SKM-1 (cell line): ENCODE measurements at regions not wholly inside any gene's neighbourhood (a gene's known extent, or its start where the extent isn't known, plus 50 kb on each side); places are given as distances from the start of the nearest gene placed in this dataset.

Experiments
- DNase-seq: peaks from one replicate; lab custom pipeline; 2025; ENCODE audit not compliant: unreplicated experiment; lab: John Stamatoyannopoulos, UW

DNA sequence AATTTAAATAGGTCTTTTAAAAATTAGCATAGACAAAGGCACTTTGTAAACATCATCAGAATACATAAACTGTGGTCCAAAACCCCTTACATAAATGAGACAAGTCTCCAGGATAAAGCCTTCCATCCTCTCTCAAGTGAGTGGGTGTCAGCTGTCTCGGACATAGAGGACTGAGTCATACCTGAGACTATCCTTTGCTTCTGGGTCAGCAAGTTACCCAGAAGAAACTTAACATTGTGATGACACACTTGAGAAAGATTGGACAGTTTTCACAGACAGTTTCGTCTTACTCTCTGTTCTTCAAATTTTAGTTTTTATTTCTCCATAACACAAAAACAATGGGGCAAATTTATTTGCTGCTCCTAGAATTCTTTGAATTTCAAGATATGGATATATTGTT lies 838.0 kb downstream of the DHX35 start:
- no peak for DNase-seq

DNA sequence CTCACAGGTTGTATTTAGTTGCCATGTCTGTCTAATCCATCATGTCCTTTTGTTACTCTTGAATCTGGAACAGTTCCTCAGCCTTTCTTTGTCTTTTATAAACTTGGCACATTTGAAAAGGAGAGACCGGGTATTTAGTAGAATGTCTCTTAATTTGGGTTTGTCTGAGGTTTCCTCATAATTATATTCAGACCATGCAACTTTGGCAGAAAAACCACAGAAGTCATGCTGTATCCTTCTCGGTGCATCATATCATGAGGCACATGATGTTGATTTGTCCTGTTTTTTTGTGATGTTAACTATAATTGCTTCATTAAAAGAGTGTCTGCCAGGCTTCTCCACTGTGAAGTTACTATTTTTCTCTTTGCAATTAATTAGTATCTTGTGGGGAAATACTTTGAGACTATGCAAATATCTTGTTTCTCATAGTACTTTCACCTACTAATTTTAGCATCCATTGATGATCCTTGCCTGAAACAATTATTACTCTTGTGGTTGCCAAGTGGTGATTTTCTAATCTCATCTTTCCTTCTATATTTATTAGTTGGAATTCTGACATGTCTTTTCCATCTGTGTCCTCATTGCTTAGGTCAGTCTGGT lies 837.3 kb downstream of the DHX35 start:
- no peak for DNase-seq

DNA sequence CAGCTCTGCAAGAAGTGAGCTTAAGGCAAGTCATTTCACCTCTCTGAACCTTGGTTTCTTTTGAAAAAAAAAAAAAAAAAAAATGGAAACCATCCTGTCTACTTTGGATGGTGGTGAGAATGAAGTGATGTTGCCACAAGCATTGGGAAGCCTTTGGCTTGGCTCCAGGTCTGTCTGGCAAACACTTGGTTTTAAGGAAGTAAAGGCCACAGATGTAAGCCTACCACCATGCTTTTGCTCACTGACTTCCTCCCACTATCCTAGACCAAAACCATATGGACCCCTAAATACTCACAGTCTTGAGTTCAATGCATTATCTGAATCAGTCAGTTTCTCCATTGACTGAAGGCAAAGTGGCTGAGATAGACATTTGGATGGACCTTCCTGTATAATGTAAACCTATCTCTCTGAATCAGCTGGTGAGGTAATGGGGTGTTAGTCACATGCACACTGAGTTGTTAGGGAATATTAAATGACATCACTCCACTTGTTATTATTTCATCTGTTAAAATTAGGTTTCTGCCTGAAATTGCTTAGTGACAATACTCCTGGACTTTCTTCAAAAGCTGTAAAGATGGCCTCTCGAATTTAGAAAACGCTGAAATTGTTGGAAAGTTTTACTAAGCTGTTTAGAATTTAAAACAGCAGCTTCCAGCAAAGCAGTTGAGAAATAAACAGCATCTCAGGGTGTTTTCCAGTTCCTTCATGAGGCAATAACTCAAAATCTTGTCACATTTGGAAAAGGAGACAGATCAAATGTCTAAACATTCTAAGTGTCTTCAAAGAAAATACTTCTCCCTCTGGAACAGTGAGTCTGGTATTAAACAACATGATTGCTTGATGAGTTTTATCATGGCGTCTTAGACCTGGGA lies 833.5 kb downstream of the DHX35 start:
- no peak for DNase-seq

DNA sequence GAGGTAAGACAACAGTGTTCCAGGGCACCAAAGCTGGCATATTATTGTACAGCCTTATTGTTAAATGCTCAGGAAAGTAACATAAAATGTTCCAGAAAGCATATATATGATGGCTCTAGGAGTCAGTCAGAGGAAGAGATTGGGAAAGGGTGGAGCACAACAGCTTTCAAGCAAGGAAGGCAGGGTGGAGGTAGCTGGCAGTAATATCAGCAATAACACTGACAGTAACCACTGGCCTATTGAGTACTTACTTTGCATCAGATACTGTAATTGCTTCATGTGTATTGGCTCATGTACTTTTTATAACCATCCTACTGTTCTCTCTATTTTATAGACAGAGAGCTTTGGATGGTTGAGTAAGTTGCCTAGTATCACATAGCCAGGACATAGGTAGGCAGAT lies 830.2 kb downstream of the DHX35 start:
- DNase-seq = no peak

DNA sequence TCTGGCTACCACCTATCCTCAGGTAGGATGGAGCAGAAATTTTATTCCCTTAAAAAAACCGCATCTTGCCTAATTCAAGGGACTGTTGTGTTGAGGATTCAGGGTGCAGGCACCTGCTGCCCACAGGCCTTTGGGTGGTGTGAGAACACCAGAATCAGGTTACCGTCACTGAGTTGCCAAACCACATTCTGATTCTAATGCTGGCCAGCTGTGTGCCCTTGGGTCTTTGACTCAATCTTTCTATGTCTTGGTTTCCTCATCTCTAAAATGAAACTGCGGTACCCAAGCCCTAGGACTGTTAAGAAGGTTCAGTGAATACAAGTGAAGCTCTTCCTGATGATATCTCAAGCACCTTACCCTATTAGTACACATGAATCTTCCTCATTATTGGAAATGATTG lies 827.3 kb downstream of the DHX35 start:
- DNase-seq = no peak

DNA sequence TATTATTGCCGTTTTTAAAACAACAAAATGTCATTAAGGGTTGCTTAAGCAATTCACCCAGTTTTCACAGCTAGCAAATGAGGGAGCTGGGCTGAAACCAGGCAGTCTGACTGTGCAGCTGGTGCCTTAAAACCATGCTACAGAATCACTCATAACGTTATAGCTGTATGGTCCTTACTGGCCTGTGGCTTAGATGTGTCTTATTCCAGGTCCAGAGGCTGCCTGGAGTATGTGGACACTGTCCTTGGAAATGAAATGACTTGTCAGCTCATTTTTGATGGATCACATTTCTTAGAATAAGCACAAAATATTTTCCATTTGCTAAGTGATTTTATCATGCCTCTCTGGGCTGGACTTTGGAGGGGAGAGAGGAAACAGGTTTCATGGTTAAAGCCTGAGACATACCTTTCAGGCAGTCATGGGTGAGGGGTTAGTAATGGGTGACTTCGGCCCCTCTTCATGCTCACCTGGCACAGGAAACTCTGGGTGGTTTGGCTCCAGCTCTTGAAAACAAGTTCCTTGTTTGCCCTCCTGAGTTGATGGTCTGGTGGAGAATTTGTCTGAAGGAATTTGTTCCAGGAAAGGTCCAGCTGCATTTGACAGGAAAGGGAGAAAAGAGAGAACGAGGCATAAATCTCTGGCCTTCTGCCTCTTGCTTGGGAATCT lies 823.2 kb downstream of the DHX35 start:
- DNase-seq = no peak

DNA sequence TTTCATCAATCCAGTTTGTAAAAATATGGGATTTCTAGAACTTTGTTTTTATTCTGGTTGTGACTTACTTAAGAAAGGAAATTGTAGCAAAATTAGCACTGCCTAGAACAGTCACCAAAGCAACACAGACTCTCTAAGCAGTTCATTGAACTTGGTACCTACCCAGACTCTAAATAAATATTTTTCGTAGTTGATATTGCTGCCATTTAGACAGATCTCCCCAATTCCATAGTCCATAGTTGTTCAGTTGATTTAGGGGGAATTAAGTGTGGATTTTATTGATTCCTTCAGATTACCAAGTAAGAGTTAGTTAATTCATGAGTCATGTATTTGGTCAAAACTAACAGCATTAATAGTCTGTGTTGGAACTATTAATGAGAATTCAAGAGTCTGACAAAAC lies 822.5 kb downstream of the DHX35 start:
- no peak for DNase-seq

DNA sequence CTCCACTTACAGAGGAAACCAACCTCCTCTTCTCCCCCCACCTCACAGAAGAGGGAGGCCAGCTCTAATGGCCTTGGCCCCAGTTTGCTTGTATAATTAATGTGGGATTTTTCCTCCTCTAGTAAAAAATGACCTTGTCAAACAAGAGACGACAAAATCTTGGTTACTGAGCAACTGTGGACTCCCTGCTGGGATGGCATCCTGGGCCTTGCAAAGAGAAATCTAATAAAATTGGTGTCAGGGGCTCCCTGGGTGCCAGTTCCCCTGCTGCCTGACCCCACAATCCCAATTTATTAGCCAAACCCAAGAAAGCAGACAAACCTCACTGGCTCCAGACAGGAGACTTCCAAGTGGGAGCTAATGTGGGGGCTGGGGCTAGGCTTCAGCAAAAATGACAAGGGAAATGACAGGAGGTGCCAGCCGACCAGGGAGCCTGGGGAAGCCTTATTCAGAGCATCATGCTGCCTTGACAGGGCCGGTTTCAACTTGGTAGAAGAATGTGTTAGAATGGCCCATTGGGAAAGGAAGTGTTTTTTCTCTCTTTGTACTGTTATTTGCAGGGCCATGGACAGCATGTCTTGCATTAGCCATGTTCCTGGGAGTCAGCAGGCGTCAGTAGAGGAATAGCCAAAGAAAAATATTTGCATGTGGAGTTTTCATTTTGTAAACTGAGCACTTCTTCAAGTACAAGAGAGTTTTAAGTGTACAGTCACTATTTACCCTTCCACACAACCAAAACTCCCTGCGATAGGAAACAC lies 816.9 kb downstream of the DHX35 start:
- DNase-seq = no peak

DNA sequence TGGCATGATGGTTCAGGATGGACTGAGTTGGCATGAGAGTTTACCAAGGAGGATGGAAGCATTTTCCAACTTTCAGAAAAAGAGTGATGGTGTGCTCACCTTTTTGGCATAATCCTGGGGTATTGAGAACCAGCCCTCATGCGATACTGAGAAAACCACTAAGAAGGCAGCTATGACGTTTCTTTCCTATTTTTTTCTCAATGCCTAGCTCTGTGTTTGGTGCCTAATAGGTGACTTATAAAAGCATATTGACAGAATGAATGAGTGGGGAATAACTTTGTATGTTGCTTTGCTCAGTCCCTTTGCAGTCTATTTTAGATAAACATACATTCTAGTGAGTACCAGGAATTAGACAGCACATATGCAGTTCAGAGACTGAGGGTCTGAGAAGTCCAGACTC lies 816.3 kb downstream of the DHX35 start:
- no peak for DNase-seq

DNA sequence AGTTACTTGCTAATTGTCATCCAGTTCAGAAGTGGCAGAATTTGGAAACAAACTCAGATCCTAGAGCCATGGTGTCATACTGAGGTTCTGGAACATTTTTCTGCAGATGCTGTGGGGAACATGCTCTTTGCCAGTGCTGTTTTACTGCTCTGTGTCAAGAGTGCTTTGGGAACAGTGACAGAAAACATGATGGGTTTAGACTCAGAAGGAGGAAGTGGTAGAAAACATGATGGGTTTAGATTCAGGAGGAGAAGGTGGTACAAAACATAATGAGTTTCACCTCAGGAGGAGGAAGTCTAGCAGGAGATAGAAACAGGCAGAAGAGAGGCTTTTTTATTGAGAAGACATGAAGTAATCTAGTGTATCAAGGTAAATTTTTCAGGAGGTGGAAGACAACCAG lies 815.5 kb downstream of the DHX35 start:
- DNase-seq = no peak

DNA sequence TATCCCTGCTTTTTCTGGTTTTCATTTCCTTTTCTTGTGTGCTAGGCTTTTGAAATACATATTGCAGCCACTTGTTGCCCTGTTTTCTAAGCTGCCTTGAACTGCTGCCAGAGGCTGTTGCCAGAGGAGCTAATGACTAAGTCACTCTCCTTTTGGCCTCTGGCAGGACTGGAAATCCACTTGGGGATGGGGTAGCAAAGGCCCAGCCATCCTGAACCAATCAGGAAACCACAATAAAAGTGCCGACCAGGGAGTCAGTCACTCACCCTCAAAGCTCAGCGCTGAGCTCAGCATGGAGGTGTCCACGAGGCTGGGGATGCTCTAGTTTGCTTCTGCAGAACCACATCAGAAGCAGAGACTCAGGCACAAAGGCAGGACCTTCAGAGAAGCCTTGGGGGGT lies 813.0 kb downstream of the DHX35 start:
- no peak for DNase-seq

DNA sequence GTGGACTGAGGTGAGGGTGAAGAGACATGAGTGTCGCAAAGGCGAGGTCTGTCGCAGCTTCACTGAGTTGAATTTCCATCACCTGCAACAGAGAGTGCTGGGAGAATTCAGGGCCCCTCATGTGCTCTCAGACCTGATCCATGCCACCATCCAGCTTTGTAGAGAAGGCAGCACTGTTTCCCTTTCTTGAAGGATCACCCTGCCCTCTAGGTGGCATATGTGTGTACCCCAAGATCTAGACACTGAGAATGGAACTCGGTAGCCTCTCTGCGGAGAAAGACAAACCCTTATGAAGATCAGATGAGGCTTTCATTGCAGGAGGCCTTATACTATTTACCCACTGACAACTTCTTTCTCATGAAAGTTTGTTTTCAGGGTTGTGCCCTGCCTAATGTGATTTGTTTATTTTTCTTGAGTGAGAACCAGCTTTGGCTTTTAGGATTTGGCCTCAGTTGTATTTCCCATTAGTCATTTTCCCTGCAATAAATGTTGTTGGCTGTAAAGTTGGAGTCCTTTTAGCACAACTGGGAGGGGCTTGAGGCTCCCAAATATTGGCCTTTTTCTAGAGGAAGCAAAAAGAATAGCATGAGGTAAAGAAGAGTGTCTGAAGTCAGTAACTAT lies 811.3 kb downstream of the DHX35 start:
- no peak for DNase-seq

DNA sequence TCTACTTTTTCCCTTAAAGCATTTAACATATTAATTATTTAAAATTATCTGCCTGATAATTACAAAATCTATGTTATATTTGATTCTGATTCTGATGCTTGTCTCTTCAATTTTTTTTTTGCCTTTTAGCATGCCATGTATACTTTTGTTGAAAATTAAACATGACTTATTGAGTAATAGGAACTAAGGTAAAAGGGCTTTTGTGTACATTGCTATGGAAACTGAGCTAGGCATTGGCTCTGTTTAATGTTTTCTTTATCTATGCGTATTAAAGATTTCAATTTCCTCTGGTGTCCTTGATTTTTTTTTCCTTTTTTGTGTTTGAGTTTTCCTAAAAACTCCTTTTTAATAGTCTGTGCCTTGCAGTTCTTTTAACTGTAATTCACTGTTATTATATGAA lies 805.2 kb downstream of the DHX35 start:
- no peak for DNase-seq

DNA sequence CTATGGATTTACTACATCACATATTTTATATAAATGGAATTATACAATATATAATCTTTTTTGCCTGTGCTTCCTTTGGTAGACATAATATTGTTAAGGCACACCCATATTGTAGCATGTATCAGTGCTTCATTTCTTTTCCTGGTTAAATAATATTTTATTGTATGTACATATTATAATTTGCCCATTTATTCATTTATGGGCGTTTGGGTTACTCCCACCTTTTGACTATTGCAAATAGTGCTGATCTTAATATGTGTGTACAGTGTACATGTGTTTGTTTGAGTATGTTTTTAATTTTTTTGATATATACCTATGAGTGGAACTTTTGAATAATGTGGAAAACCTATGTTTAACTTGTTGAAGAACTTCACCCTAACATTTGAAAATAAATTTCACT lies 804.2 kb downstream of the DHX35 start:
- no peak for DNase-seq

DNA sequence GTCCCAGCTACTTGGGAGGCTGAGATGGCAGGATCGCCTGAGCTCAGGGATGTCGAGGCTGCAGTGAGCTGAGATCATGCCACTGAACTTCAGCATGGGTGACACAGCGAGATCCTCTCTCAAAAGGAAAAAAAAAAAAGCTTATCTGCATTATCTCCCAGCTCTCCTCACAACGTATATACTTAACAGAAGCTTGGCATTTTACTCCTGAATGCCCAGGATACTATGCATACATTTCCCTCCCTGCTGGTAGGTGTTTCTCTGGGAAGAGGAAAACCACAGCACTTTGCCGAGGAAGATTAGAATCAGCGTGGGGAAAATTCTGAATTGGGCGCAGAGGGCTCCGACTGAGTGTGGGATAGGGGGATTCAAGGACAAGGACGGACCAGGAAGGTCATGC lies 800.6 kb downstream of the DHX35 start:
- no peak for DNase-seq

DNA sequence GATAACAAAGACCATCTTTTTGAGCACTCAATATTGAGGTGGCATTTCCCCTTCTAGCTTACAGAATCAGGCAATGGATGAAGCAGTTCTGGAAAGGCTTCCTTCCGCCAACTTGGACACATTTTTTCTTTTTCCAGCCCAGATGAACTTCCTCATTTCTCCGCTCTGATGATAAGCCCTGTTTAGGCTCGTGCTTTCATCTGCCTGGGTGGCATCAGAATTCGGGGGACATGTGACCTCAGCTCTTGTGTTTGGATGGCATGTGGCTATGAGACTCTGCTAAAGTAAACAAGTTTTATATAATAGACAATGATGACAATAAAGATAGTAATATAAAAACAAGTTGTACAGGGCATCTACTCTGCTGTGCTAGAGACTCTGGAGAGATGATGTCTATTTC lies 796.7 kb downstream of the DHX35 start:
- no peak for DNase-seq

DNA sequence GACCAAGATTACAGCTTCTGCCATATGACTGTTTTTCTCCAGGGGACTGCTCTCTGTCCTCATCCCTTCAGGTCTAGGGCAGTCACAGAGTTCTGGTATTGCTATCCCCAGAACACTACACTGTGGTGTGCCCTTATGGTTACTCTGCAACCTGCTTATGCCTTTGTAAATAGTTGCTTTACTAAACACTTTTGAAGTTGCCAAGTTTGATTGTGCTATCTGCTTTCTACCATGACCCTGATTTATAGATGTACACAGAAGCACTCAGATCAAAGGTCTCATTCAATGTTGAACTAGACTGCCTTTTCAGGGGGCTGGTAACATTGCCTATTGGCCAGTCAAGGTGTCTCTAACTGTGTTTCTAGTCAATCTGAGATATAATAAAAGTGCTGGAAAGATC lies 794.7 kb downstream of the DHX35 start:
- no peak for DNase-seq

DNA sequence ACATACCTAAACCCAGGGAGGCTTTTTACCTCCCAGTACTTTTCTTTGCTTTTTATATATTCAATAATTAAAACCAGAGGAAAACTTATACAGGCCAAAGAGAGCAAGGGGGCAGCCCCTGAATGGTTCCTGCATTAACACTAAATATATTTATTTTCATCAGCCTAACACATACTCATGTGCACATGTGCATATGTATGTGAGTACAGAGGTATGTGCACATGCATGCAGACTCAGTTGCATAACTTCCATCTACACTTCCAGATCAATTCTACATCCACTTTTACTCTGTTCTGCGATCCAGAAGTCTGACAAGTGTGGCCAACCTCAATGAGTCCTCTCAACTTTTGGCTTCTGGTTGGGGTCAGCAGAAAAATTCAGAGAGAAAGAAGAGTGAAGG lies 794.2 kb downstream of the DHX35 start:
- no peak for DNase-seq

DNA sequence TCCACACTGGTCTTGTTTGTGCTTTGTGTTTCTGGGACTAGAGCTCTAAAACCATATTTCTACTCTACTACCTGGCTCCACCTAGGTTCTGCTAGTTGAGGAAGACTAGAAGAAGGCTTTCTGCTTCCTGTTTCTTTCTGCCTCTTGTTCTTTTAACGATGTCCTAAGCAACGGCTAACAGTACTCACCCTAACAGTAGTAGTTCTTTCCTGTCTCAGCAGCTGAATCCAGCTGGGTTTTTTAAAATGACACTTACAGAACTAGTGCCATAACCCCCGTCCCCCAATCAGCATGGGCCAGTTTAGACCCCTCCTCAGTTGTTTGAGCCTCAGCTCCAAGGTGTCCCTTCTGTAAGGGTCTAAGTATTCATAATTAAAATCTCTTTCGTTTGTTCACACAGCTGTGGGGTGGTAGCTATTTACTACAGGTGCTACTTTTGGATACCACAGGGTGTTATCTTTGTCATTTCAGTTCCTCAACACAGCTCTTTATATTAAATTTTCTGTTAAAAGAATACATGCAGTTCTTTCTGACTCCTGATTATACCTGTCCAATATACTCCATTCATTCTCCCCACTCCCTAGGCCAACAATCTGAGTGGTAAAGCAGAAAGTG lies 790.2 kb downstream of the DHX35 start:
- DNase-seq = no peak

DNA sequence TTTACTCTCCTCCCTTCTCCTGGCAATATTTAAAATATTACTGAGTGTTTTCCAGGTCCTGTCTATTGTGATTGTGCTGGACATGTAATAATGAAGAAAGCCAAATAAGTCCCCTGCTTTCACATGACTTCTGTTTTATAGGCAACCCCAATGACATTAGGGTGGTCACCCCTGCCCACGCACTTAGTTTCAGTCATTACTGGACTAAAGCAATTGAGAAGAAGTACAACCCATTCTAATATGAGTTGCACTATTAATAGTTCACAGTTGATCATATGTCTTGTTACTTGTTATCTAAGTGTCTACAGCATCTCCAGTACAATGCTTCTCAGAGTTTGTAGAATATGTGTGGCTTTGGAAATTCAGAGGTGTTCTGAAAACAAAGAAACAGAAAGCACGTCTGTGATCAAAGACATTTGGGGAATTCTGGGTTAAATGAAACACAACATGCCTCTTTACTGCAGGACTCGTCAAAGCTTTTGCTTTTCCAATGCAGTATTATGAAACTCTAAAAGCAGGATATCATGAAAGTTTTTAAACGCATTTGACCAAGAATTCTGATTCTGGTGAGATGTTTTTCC lies 789.5 kb downstream of the DHX35 start:
- no peak for DNase-seq
